Endothelial cell of umbilical vein (primary cell): ENCODE measurements at regions not wholly inside any gene's neighbourhood (a gene's known extent, or its start where the extent isn't known, plus 50 kb on each side); places are given as distances from the start of the nearest gene placed in this dataset.

Experiments
- EZH2 ChIP-seq: IDR thresholded peaks from 2 replicates; pipeline ENCODE4 v1.6.1; 2012; ENCODE audit warnings: borderline replicate concordance, low read depth, mild to moderate bottlenecking, moderate library complexity, low read length, inconsistent platforms; ENCODE audit not compliant: severe bottlenecking
- MYC ChIP-seq: IDR thresholded peaks from one replicate; pipeline ENCODE4 v1.6.1; 2011; ENCODE audit warnings: mild to moderate bottlenecking, low read depth, low read length
- POLR2A ChIP-seq: IDR thresholded peaks from 2 replicates; pipeline ENCODE4 v1.6.1; 2012; ENCODE audit warnings: low read depth, mild to moderate bottlenecking, control low read depth, low read length
- POLR2AphosphoS5 ChIP-seq: IDR thresholded peaks from 2 replicates; pipeline ENCODE4 v1.6.1; 2012; ENCODE audit warnings: low read depth, mild to moderate bottlenecking, control low read depth, low read length, moderate library complexity; ENCODE audit not compliant: insufficient read depth
- TF ChIP-seq, protein P1 (sequence below), 2 donors: IDR thresholded peaks; 1 replicate in 1 of 2; 2 replicates in 1 of 2; pipeline ENCODE4 v1.5.1; 2011; ENCODE audit warnings: low read length in 2 of 2, mild to moderate bottlenecking in 2 of 2, moderate library complexity in 2 of 2, control low read depth in 1 of 2, inconsistent platforms in 1 of 2, low read depth in 1 of 2; ENCODE audit not compliant: insufficient read depth in 1 of 2; ENCODE audit errors: extremely low read depth in 1 of 2
- TF ChIP-seq, protein P2 (sequence below): IDR thresholded peaks from 2 replicates; pipeline ENCODE4 v1.6.1; 2011; ENCODE audit not compliant: insufficient read depth, insufficient read length

DNA sequence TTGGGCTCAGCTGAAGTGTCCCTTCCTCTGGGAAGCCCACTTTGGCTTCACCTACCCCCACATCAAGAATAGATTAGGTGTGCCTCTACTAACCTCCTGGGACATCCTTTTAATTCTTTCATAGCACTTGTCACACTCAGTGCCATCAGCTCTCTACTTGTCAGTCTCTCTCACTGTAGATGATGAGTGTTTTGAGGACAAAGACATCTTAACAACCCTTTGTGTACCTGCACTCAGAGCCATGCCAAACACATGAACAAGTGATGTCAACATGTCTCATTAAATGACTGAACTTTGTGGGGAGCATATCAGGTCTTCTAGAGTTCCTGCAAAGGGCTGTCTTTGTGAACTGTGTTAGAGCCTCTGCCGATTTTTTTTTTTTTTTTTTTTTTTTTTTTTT lies 87.0 kb upstream of the AMOTL1 start:
- TF ChIP-seq POLR2A (no peak), POLR2AphosphoS5 (no peak), MYC (no peak), EZH2 (no peak)
- TF ChIP-seq, protein P1, sequence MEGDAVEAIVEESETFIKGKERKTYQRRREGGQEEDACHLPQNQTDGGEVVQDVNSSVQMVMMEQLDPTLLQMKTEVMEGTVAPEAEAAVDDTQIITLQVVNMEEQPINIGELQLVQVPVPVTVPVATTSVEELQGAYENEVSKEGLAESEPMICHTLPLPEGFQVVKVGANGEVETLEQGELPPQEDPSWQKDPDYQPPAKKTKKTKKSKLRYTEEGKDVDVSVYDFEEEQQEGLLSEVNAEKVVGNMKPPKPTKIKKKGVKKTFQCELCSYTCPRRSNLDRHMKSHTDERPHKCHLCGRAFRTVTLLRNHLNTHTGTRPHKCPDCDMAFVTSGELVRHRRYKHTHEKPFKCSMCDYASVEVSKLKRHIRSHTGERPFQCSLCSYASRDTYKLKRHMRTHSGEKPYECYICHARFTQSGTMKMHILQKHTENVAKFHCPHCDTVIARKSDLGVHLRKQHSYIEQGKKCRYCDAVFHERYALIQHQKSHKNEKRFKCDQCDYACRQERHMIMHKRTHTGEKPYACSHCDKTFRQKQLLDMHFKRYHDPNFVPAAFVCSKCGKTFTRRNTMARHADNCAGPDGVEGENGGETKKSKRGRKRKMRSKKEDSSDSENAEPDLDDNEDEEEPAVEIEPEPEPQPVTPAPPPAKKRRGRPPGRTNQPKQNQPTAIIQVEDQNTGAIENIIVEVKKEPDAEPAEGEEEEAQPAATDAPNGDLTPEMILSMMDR (IDR thresholded peaks at IDR 0.05; ENCODE audit: extremely low read depth in 1 of 2, insufficient read depth in 1 of 2, low read depth in 1 of 2, low read length in 2 of 2) = no peak
- TF ChIP-seq, protein P2, sequence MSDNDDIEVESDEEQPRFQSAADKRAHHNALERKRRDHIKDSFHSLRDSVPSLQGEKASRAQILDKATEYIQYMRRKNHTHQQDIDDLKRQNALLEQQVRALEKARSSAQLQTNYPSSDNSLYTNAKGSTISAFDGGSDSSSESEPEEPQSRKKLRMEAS = no peak
